HCT116 (cell line): ENCODE measurements at regions not wholly inside any gene's neighbourhood (a gene's known extent, or its start where the extent isn't known, plus 50 kb on each side); places are given as distances from the start of the nearest gene placed in this dataset.
"Not testable (repeated sequence)": the region's sequence is repeated elsewhere in the genome, so short reads cannot be mapped to it uniquely, and the experiment has no call there.

ENCODE experiments used
- ATAC-seq: fragments of 200-7000 bp; cut with Tn5 transposase; 2 replicates; pipeline ENCODE4 v1.9.1; 2020; ENCODE audit warnings: mild to moderate bottlenecking, moderate library complexity
- BruUV-seq: library from RNA; stranded (reverse); fragments of 400-500 nt; replicated peaks from 2 replicates; lab custom pipeline; 2021; lab: Mats Ljungman, UMichigan
- CTCF ChIA-PET: fragments of 300-600 bp; sonication (Branson Sonifier 250); formaldehyde crosslinking; loops from one replicate; lab custom pipeline; 2021; ENCODE audit warnings: antibody characterized with exemption; lab: Charles Lee
- POLR2A ChIA-PET: fragments of 300-600, 350-600 bp; sonication (Branson Sonifier 250); formaldehyde crosslinking; loops from one replicate; lab custom pipeline; 2021; ENCODE audit warnings: antibody characterized with exemption; lab: Charles Lee
- RAD21 ChIA-PET, 2 experiments: fragments of 300-600 bp; sonication (Branson Sonifier 250); formaldehyde crosslinking; loops; one replicate each; lab custom pipeline; 2023; ENCODE audit warnings: low total read pairs in 2 of 2; ENCODE audit not compliant: uncharacterized antibody in 2 of 2, unreplicated experiment in 2 of 2, low non-redundant PET in 1 of 2; lab: Charles Lee
- DNase-seq: peaks from one replicate; pipeline ENCODE4 v3.0.0-alpha.2; 2010; ENCODE audit warnings: low read depth, low spot score
- H2AFZ ChIP-seq: fragments of 200-600 bp; shearing (Covaris generic), sonication (generic); 2 replicates; pipeline ENCODE4 v1.6.1; 2017; ENCODE audit warnings: low read depth, mixed run types, mixed read lengths, antibody characterized with exemption, low read length; ENCODE audit not compliant: poor library complexity, severe bottlenecking
- H3K27ac ChIP-seq: 2 replicates; pipeline ENCODE4 v1.5.1; 2012; ENCODE audit warnings: low read depth, low read length
- H3K27me3 ChIP-seq: fragments of 200-600 bp; sonication (generic); 2 replicates; pipeline ENCODE4 v1.6.1; 2016; ENCODE audit warnings: mixed run types, low read length, mixed read lengths; ENCODE audit not compliant: insufficient read depth
- H3K36me3 ChIP-seq, 2 experiments: fragments of 200-500 bp in 1 of 2; fragments of 200-600 bp in 1 of 2; sonication (Bioruptor generic) in 1 of 2; sonication (generic) in 1 of 2; 2 replicates each; pipeline versions ENCODE4 v1.5.1 to v1.6.1; 2014 to 2016; ENCODE audit warnings: low read length in 2 of 2, inconsistent platforms in 1 of 2, mixed read lengths in 1 of 2, mixed run types in 1 of 2; ENCODE audit not compliant: insufficient read depth in 2 of 2, control insufficient read depth in 1 of 2
- H3K4me1 ChIP-seq, 2 experiments: fragments of 200-600 bp in 1 of 2; sonication (generic) in 1 of 2; 2 replicates each; pipeline versions ENCODE4 v1.5.1 to v1.6.1; 2012 to 2017; ENCODE audit warnings: low read length in 2 of 2, inconsistent platforms in 1 of 2, mild to moderate bottlenecking in 1 of 2, mixed read lengths in 1 of 2, mixed run types in 1 of 2, moderate library complexity in 1 of 2; ENCODE audit not compliant: insufficient read depth in 2 of 2, control insufficient read depth in 1 of 2
- H3K4me2 ChIP-seq: fragments of 200-600 bp; sonication (generic); 2 replicates; pipeline ENCODE4 v1.6.1; 2017; ENCODE audit warnings: mixed run types, low read length, mixed read lengths
- H3K4me3 ChIP-seq, 2 experiments: fragments of 200-600 bp in 1 of 2; sonication (generic) in 1 of 2; replicated peaks in 1 of 2; 2 replicates each; pipeline ENCODE4 v1.5.1; 2011 to 2016; ENCODE audit warnings: low read length in 2 of 2, control low read depth in 1 of 2, low read depth in 1 of 2, mild to moderate bottlenecking in 1 of 2, mixed read lengths in 1 of 2, mixed run types in 1 of 2
- H3K79me2 ChIP-seq: fragments of 200-600 bp; sonication (generic); 2 replicates; pipeline ENCODE4 v1.6.1; 2017; ENCODE audit warnings: mild to moderate bottlenecking, mixed run types, low read length, moderate library complexity, mixed read lengths; ENCODE audit not compliant: insufficient read depth
- H3K9ac ChIP-seq: fragments of 200-600 bp; sonication (generic); 2 replicates; pipeline ENCODE4 v1.6.1; 2016; ENCODE audit warnings: low read length, mixed read lengths
- H3K9me2 ChIP-seq: fragments of 200-600 bp; sonication (generic), shearing (Covaris generic); 2 replicates; pipeline ENCODE4 v1.6.1; 2017; ENCODE audit warnings: mixed run types, mild to moderate bottlenecking, moderate library complexity; ENCODE audit not compliant: insufficient read depth
- H3K9me3 ChIP-seq, 2 experiments: fragments of 200-500 bp in 1 of 2; fragments of 200-600 bp in 1 of 2; sonication (Bioruptor generic) in 1 of 2; sonication (generic) in 1 of 2; 2 replicates each; pipeline ENCODE4 v1.6.1; 2014 to 2017; ENCODE audit warnings: low read length in 2 of 2, mixed read lengths in 2 of 2, inconsistent platforms in 1 of 2, low read depth in 1 of 2, mild to moderate bottlenecking in 1 of 2, mixed run types in 1 of 2, moderate library complexity in 1 of 2; ENCODE audit not compliant: control insufficient read depth in 1 of 2, insufficient read depth in 1 of 2
- H4K20me1 ChIP-seq: fragments of 200-600 bp; sonication (generic), shearing (Covaris generic); 2 replicates; pipeline ENCODE4 v1.6.1; 2017; ENCODE audit warnings: mixed run types, mild to moderate bottlenecking, moderate library complexity; ENCODE audit not compliant: insufficient read depth
- CBX3 ChIP-seq: IDR thresholded peaks from 2 replicates; pipeline ENCODE4 v1.6.1; 2012; ENCODE audit warnings: low read depth
- ELF1 ChIP-seq: IDR thresholded peaks from 2 replicates; pipeline ENCODE4 v1.6.1; 2012; ENCODE audit warnings: low read depth, borderline replicate concordance
- EZH2 ChIP-seq: fragments of 200-600 bp; sonication (generic); IDR thresholded peaks from 2 replicates; pipeline ENCODE4 v1.6.1; 2017; ENCODE audit warnings: antibody characterized with exemption, mixed run types
- EZH2phosphoT487 ChIP-seq: fragments of 200-600 bp; IDR thresholded peaks from 2 replicates; pipeline ENCODE4 v1.6.1; 2018; ENCODE audit warnings: antibody characterized with exemption, borderline replicate concordance
- FOSL1 ChIP-seq: IDR thresholded peaks from 2 replicates; pipeline ENCODE4 v1.6.1; 2012; ENCODE audit warnings: low read depth
- JUND ChIP-seq: IDR thresholded peaks from 2 replicates; pipeline ENCODE4 v1.6.1; 2012
- RAD21 ChIP-seq: IDR thresholded peaks from 2 replicates; pipeline ENCODE4 v1.6.1; 2012; ENCODE audit warnings: low read depth, mild to moderate bottlenecking
- SP1 ChIP-seq: IDR thresholded peaks from 2 replicates; pipeline ENCODE4 v1.6.1; 2012; ENCODE audit warnings: low read depth
- SRF ChIP-seq: IDR thresholded peaks from 2 replicates; pipeline ENCODE4 v1.6.1; 2012; ENCODE audit warnings: low read depth
- ZFX ChIP-seq: fragments of 450-650 bp; IDR thresholded peaks from 2 replicates; pipeline ENCODE4 v1.6.1; 2017
- intact Hi-C: fragments of 100-400 bp; cut with micrococcal nuclease; formaldehyde crosslinking; loops from 2 replicates; pipeline ENCODE4 v1.10.0; 2022
- TF ChIP-seq, protein P1 (sequence below): IDR thresholded peaks from 2 replicates; pipeline ENCODE4 v1.6.1; 2012; ENCODE audit warnings: low read depth
- TF ChIP-seq, protein P2 (sequence below): IDR thresholded peaks from 2 replicates; pipeline ENCODE4 v1.6.1; 2012
- TF ChIP-seq, protein P3 (sequence below): IDR thresholded peaks from 2 replicates; pipeline ENCODE4 v1.6.1; 2012
- TF ChIP-seq, protein P4 (sequence below): IDR thresholded peaks from 2 replicates; pipeline ENCODE4 v1.6.1; 2011; ENCODE audit warnings: mild to moderate bottlenecking, low read length, moderate library complexity; ENCODE audit not compliant: insufficient replicate concordance; ENCODE audit errors: extremely low read depth

DNA sequence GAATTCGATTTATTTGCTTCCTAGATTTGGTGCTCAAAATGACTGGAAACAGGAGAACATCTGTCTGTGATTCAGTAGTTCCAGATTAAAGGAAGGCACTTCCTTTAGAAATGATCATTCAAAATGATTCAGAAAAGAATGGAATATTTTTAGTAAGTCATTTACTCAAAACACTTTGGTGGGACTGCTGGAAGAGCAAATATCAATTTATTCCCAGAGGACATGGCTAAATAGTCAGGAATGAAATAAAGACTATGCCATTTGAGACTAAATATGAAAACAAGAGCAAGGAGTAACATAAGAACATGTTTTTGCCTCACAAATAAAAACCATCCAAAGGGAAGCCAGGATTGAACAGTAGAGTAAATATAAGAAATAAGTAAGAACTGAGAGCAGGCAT lies 138.6 kb upstream of the RASA1 start (continued):
- TF ChIP-seq, protein P1, sequence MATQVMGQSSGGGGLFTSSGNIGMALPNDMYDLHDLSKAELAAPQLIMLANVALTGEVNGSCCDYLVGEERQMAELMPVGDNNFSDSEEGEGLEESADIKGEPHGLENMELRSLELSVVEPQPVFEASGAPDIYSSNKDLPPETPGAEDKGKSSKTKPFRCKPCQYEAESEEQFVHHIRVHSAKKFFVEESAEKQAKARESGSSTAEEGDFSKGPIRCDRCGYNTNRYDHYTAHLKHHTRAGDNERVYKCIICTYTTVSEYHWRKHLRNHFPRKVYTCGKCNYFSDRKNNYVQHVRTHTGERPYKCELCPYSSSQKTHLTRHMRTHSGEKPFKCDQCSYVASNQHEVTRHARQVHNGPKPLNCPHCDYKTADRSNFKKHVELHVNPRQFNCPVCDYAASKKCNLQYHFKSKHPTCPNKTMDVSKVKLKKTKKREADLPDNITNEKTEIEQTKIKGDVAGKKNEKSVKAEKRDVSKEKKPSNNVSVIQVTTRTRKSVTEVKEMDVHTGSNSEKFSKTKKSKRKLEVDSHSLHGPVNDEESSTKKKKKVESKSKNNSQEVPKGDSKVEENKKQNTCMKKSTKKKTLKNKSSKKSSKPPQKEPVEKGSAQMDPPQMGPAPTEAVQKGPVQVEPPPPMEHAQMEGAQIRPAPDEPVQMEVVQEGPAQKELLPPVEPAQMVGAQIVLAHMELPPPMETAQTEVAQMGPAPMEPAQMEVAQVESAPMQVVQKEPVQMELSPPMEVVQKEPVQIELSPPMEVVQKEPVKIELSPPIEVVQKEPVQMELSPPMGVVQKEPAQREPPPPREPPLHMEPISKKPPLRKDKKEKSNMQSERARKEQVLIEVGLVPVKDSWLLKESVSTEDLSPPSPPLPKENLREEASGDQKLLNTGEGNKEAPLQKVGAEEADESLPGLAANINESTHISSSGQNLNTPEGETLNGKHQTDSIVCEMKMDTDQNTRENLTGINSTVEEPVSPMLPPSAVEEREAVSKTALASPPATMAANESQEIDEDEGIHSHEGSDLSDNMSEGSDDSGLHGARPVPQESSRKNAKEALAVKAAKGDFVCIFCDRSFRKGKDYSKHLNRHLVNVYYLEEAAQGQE, result no peak
- TF ChIP-seq, protein P2, sequence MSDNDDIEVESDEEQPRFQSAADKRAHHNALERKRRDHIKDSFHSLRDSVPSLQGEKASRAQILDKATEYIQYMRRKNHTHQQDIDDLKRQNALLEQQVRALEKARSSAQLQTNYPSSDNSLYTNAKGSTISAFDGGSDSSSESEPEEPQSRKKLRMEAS, result no peak
- TF ChIP-seq FOSL1 (no peak), RAD21 (no peak), EZH2 (no peak), JUND (no peak), SP1 (no peak), ELF1 (no peak), EZH2phosphoT487 (no peak), ZFX (no peak), SRF (no peak), CBX3 (no peak)
- TF ChIP-seq, protein P3, sequence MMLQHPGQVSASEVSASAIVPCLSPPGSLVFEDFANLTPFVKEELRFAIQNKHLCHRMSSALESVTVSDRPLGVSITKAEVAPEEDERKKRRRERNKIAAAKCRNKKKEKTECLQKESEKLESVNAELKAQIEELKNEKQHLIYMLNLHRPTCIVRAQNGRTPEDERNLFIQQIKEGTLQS, result no peak

DNA sequence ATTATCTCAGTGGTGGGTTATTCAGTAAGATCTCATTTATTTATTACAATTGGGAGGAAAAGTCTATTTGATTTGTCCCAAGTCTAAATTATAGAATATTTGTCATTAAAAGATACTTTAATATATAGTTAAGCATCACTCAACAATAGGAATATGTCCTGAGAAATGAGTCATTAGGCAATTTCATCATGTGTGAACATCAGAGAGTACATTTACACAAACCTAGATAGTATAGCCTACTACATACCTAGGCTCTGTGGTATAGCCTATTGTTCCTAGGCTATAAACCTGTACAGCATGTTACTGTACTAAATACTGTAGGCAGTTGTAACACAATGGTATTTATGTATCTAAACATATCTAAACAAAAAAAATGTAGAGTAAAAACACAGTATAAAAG lies 135.0 kb upstream of the RASA1 start:
- DNase-seq, result no peak
- Histone ChIP-seq H3K27me3 (no peaks in the 10 kb centered on the region), H2AFZ (no peak overlapping the region), H3K9ac (no peak overlapping the region), H3K79me2 (no peaks in the 10 kb centered on the region), H4K20me1 (no peaks in the 10 kb centered on the region), H3K4me1 (no peaks in the 10 kb centered on the region), H3K9me3 (no peaks in the 10 kb centered on the region), H3K9me2 (no peaks in the 10 kb centered on the region), H3K27ac (no peak overlapping the region), H3K4me3 (no peak overlapping the region), H3K4me2 (no peak overlapping the region), H3K36me3 (no peaks in the 10 kb centered on the region)
- no peak for TF ChIP-seq SP1
- TF ChIP-seq JUND, result no peak
- TF ChIP-seq, protein P3, result no peak
- TF ChIP-seq CBX3, result no peak
- TF ChIP-seq, protein P4, sequence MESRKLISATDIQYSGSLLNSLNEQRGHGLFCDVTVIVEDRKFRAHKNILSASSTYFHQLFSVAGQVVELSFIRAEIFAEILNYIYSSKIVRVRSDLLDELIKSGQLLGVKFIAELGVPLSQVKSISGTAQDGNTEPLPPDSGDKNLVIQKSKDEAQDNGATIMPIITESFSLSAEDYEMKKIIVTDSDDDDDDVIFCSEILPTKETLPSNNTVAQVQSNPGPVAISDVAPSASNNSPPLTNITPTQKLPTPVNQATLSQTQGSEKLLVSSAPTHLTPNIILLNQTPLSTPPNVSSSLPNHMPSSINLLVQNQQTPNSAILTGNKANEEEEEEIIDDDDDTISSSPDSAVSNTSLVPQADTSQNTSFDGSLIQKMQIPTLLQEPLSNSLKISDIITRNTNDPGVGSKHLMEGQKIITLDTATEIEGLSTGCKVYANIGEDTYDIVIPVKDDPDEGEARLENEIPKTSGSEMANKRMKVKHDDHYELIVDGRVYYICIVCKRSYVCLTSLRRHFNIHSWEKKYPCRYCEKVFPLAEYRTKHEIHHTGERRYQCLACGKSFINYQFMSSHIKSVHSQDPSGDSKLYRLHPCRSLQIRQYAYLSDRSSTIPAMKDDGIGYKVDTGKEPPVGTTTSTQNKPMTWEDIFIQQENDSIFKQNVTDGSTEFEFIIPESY, result no peak
- ATAC-seq, result no peak
- intact Hi-C loops, result no loop called here
- RAD21 ChIA-PET, result no interaction called here
- POLR2A ChIA-PET, result no interaction called here
- CTCF ChIA-PET, result no interaction called here
- no TSS peak for BruUV-seq

DNA sequence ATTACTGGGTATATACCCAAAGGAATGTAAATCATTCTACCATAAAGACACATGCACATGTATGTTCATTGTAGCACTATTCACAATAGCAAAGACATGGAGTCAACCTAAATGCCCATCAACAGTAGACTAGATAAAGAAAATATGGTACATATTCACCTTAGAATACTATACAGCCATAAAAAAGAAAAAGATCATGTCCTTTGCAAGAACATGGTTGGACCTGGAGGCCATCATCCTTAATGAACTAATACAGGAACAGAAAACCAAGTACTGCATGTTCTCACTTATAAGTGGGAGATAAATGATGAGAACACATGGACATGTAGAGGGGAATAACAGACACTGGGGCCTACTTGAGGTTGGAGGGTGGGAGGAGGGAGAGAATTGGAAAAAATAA lies 133.2 kb upstream of the RASA1 start:
- H3K9me2 ChIP-seq, H3K27me3 ChIP-seq, H3K9ac ChIP-seq, RAD21 ChIA-PET, H3K9me3 ChIP-seq, H3K36me3 ChIP-seq, intact Hi-C loops, H4K20me1 ChIP-seq, H3K4me1 ChIP-seq, POLR2A ChIA-PET, BruUV-seq, H2AFZ ChIP-seq, DNase-seq, H3K4me2 ChIP-seq, H3K27ac ChIP-seq, CTCF ChIA-PET, H3K79me2 ChIP-seq, H3K4me3 ChIP-seq, ATAC-seq: not testable (repeated sequence)
